Choroid plexus epithelial cell (primary cell): ENCODE measurements at regions not wholly inside any gene's neighbourhood (a gene's known extent, or its start where the extent isn't known, plus 50 kb on each side); places are given as distances from the start of the nearest gene placed in this dataset.

Experiments used
- DNase-seq: peaks from one replicate; pipeline ENCODE4 v3.0.0-alpha.2; 2010; ENCODE audit warnings: low read depth
- H3K4me3 ChIP-seq: 2 replicates; pipeline ENCODE4 v1.5.1; 2011; ENCODE audit warnings: low read depth, mild to moderate bottlenecking, control low read depth, low read length, moderate library complexity
- CTCF ChIP-seq: conservative IDR thresholded peaks from 2 replicates; pipeline ENCODE4 v1.5.1; 2011; ENCODE audit warnings: low read depth, mild to moderate bottlenecking, control low read depth, inconsistent platforms, low read length, moderate library complexity

- H3K4me3 ChIP-seq: peak overlapping the region; percentile 35
- peak; percentile 28 for DNase-seq
- TF ChIP-seq CTCF: no peak
Observed at GRCh38 chr22:23522623-23523251, 57.4 kb downstream of the IGLL1 start.

GRCh38 chr22:23521441-23522113, 58.5 kb downstream of the IGLL1 start:
- DNase-seq: peak; percentile 90
- TF ChIP-seq CTCF: no peak
- H3K4me3 ChIP-seq: peak overlapping the region; percentile 53

GRCh38 chr22:23520863-23521440, 59.1 kb downstream of the IGLL1 start:
- peak overlapping the region; percentile 53 for H3K4me3 ChIP-seq
- peak; percentile 38 for DNase-seq

GRCh38 chr22:23519442-23520157, 60.5 kb downstream of the IGLL1 start:
- no peak overlapping the region for H3K4me3 ChIP-seq
- no peak for TF ChIP-seq CTCF

More at GRCh38 chr22:23520863-23521440, 59.1 kb downstream of the IGLL1 start:
- TF ChIP-seq CTCF: no peak

GRCh38 chr22:23518376-23519187, 61.5 kb downstream of the IGLL1 start:
- DNase-seq: no peak
- no peak for TF ChIP-seq CTCF
- no peak overlapping the region for H3K4me3 ChIP-seq

More at GRCh38 chr22:23519442-23520157, 60.5 kb downstream of the IGLL1 start:
- no peak for DNase-seq

GRCh38 chr22:23517804-23518375, 62.2 kb downstream of the IGLL1 start:
- TF ChIP-seq CTCF: no peak
- DNase-seq: no peak
- no peak overlapping the region for H3K4me3 ChIP-seq
